ENCODE measurements at regions not wholly inside any gene's neighbourhood (a gene's known extent, or its start where the extent isn't known, plus 50 kb on each side); places are given as distances from the start of the nearest gene placed in this dataset.

- TF ChIP-seq POLR2AphosphoS5 (IDR thresholded peaks at IDR 0.05; ENCODE audit: low read depth, low read length) (no peak), POLR2A (IDR thresholded peaks at IDR 0.05; ENCODE audit: low read depth, low read length) (no peak), SPI1 (IDR thresholded peaks at IDR 0.05; ENCODE audit: low read depth, low read length) (no peak), TAF1 (IDR thresholded peaks at IDR 0.05; ENCODE audit: low read depth, low read length) (no peak)
These were observed 343.7 kb downstream of the BRD1 start for GRCh38 chr22:49483946-49484345.

All from GM12891 (cell line).